Fibroblast of skin of left quadriceps (primary cell): ENCODE measurements at regions not wholly inside any gene's neighbourhood (a gene's known extent, or its start where the extent isn't known, plus 50 kb on each side); places are given as distances from the start of the nearest gene placed in this dataset.

Experiments used
- DNase-seq, 2 experiments: peaks; one replicate each; pipeline ENCODE4 v3.0.0-alpha.2; 2013; ENCODE audit warnings: low read depth in 2 of 2

DNA sequence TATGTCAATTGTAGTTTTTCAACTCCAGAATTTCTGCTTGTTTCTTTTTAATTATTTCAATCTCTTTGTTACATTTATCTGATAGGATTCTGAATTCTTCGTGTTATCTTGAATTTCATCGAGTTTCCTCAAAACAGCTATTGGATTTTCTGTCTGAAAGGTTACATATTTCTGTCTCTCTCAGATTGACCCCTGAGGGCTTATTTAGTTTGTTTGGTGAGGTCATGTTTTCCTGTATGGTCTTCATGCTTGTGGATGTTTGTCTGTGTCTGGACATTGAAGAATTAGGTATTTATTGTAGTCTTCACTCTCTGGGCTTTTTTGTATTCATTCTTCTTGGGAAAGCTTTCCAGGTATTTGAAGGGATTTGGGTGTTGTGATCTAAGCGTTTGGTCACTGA lies 85.6 kb downstream of the SNAPC1 start:
- DNase-seq, result no peak

DNA sequence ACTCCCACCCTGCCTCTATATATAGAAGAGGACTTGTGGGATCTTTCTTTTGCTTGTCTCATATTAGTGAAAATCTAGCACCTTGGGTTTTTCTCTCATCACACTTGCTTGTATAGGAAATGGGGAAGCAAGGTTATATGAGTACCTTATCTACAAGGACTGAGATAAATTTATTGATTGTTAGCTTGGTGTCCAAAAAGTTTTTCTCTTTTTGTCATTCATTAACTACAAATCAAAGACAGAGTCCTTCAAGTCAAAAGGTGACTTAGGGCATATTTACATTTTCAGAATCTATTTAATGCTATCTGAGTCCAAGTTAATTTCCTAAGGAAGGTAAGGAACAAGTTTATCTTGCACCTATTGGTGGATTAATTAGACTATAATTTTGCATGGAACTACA lies 92.7 kb downstream of the SNAPC1 start:
- no peak for DNase-seq

DNA sequence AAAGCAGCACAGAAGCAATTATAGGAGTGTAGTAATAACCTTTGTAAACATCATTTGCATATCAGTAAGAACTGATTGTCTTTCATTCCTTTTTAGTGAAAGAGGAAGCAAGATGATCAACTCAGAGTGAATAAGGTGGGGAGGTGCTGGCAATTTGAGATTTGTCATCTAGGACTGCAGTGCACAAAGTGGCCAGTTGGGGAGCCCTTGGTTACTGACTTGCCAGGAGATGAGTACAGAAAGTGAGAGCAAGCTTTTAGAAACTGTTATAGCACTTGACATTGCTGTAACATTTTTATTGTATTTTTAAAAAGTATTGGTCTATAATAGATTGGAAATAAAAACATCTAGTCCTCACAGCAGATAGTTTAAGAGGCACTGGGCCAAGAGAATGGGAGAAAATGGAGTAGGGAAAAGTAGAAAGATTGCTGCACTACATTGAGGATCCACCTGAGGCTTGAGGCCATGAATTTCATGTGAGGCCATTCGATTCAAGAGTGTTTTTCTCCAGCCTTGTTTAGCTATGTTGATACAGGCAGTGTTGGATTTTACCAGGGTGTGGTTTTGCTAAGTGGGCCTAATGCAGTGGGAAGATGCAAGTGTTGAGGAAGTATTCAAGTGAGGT lies 98.2 kb downstream of the SNAPC1 start:
- DNase-seq, result peak in 1 of 2 experiments; percentile 4

DNA sequence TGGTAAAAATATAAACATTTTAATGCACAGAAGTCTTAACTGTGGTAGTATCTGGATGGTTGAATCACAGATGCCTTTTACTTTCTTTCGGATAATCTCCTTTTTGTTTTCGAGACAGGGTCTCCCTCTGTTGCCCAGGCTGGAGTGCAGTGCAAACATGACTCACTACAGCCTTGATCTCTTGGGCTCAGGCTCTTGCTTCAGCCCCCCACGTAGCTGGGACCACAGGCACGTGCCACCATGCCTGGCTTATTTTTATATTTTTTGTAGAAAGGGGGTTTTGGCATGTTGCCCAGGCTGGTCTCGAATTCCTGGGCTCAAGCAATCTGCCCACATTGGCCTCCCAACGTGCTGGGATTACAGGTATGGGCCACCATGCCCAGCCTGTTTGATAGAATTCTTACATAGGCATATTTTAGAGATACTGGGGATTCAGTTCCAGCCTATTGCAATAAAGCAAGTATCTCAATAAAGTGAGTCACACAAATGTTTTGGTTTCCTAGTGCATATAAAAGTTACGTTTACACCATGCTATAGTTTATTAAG lies 99.2 kb downstream of the SNAPC1 start:
- DNase-seq, result no peak

DNA sequence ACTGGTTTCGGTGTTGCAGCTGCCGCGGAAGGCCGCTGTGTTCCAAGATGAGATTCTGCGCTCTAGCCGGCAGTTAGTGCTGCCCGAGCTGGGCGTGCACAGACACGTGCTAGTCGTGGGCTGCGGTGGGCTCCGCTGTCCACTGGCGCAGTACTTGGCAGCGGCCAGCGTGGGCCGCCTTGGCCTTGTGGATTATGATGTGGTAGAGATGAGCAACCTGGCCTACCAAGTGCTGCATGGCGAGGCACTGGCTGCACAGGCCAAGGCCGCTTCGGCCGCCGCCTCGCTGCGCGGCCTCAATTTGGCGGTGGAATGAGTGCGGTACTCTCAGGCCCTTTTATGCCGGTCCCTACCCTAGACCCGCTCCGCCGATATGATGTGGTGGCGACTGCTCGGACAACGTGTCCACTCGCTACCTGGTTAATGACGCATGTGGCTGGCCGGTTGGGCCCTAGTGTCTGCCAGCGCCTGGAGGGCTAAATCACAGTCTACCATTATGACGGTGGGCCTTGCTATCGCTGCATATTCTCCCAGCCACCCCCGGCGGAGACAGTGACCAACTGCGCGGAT lies 102.2 kb downstream of the SNAPC1 start:
- no peak for DNase-seq

DNA sequence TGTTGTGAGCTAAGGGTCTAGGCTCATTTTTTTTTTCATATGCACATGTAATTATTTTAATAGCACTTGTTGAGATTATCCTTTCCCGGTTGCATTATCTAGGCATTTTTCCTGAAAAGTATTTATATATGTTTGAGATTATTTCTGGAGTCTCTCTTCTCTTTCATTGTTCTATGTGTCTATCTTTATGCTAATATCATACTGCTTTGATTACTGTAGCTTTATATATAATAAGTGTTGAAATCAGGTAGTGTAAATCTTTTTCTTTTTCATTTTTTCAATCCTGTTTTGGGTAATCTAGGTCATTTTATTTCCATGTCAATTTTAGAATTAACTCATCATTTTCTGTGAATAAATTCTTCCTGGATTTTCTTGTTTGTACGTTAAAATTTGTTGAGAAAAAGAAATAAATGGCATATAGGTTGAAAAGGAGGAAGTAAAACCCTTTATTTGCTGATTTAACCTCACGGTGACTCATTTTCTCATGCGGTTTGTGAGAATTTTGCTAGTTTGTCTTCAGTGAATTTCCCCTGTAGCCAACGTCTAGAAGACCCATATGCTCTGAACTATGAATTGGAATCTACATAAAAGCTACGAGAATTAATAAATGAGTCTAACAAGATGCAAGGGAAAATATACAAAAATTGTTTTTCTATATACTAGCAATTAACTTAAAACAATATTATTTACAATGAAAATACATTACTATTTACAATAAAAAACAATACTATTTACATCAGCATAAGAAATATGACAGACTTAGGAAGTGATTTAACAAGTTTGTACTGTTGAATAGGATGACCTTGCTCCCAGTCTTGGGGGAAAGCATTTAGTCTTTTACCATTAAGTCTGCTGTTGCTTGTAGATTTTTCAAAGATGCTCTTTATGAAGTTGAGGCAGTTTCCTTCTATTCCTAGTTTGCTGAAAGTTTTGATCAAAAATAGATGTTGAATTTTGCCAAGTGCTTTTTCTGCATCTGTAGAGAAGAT lies 105.0 kb downstream of the SNAPC1 start:
- no peak for DNase-seq

DNA sequence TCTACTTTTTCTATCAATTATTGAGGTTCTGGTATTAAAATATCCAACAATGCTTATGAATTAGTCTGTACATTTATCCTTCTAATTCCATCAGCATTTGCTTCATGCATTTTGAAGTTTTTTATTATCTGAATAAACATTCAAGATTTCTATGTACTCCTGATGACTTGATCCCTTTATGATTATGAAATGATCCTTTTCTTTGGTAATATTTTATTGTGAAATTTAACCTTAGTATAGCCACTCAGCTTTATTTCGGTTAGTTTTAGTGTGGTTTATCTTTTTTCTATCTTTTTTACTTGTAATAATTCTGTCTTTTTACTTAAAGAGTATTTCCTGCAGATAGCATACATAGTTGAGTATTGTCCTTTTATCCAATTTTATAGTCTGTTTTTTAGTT lies 106.6 kb downstream of the SNAPC1 start:
- no peak for DNase-seq

DNA sequence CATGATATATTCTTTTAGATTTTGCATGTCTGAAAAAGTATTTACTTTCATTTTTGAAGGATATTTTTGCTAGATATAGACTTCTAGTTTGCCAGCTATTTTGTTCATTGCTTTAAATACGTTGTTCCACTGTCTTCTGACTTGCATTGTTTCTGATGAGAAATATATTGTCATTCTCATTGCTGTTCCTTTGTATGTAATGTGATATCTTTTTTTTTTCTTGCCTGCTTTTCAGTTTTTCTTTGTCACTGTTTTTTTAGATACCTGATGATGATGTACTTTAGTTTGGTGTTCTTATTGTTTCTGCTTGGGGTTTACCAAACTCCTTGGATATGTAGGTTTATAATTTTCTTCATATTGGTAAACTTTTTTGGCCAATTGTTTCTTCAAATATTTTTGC lies 107.9 kb downstream of the SNAPC1 start:
- DNase-seq, result no peak

DNA sequence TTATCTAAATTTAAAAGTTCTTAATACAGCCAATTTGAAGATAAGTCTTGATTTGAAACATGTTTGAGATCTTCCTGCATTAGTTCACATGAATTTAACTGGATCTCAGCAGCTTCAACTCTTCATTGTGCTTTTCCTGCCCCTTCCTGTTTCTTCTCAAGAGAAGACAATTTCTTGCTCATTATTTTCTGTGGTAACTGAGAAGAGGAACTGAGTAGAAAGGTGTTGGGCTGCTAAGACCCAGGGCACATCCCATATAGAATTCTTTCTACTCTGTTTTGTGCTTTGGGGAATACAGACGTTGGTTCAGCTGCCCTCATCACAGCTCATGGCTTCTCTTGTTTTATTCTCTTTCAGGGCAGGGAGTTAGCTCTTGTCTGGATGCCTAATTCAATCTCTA lies 110.2 kb downstream of the SNAPC1 start:
- DNase-seq, result no peak

DNA sequence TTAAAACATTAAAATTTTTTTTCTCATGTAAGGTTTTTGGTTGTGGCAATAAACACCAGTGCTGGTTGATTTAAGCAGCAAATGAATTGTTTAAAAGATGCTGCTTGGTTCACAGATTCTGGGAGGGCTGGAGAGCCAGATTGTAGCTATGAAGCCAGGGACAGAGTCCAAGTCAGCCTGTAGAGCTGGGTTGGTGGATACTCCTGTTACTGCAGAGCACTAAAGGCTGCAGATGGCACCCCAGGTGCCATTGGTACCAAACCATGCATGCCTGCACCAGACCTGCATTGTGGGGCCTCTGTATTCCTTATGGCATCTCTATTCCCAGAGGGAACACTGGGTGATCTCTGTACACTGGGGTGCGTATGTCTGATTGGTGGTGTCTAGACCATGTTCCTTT lies 113.3 kb downstream of the SNAPC1 start:
- DNase-seq, result no peak

DNA sequence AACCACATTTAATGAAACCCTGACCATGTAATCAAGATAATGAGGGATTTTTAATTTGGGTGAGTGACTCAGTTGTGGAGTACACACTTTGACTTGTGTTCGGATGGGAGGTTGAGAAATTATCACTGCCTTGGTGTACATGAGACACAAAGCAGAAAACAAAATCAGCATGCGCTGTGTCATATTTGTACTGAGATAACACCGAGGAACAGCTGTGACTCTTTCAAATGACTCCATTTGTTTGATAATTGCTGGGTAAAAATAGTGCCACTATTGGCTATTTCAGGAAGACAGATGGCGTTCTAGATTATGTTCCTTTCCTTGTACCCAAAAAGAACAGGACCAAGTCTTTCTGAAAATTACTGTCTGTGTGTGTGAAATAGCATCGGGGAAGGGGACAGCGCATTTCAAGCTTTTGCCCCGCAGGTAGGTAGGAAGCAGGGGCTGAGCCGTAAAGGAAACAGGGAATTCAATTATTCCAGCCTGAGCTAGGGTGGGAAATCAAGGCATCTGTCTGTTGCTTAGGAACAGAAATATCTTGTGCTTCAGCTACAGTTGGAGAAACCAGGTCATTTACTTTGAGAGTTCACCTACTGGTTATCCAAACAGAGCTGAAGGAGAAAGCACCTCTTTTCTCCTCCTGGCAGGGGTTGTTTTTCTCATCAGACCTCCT lies 114.3 kb downstream of the SNAPC1 start:
- DNase-seq, result no peak

DNA sequence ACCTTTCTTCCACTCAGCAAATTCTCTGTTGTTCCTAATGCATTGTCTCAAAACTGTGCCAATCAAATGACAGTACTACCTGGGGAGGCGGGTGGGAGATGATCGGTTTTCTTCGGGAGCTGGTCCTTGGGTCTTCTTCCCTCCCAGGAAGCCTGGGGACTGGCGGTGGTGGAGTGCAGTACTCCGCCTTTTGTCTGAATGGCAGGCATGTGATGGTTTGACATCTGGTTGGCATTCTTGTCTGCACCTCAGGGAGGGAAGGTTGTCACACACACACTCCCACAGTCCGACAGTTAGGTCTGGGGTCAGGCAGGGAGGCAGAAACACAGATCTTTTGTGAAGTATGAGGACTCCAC lies 114.8 kb downstream of the SNAPC1 start:
- DNase-seq, result no peak

DNA sequence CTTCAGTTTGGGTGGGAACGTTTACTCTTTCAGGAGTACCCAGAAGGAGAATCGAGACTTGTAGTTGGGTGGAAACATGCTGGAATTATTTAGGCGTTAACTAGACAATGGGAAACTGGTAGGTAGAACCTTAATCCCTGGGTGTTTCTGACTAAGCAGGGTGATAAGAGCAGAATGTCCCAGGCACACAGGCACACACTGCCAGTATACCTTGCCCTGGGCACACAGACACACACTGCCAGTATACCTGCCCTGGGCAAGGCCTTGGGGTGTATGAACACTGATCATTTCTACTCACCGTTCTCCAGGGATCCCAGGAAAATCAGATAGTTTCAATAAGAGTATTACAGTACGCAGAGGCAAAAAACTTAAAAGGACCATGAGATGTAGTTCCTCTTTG lies 115.5 kb downstream of the SNAPC1 start:
- no peak for DNase-seq

DNA sequence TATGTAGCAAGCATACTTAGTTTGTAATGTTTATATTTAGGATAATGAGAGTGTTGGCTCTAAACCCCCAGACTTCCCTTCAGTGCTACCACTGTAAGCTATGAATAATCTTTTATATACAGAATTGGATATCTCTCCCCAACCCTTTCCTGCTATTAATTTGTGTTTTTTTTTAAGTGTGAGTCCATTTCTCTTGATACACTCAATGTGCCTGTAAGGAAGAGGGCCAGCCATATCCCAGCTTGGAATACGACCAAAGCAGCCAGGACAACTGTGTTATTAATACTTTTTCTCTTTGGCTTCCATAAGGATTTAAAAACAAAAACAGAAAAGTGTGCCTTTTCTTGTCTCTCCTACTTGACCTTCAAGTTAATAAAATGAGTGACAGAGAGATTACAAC lies 116.7 kb downstream of the SNAPC1 start:
- no peak for DNase-seq

DNA sequence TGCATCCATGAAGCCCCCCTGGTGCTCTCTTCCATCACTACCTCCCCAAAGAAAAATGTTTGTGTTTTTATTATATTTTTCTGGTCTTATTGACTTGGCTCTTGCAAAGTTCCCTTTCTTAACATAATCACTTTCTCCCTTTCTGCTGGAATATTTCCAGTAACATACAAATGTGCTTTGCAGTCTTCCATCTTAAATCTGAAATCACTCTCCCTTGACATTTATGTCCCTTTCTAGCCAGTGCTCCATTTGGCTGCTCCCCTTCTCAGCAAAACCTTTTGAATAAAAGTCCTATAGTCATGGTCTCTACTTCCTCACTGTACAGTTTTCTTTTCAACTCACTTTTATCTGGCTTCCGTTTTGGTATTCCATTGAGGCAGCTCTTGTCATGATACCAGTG lies 118.8 kb downstream of the SNAPC1 start:
- no peak for DNase-seq

DNA sequence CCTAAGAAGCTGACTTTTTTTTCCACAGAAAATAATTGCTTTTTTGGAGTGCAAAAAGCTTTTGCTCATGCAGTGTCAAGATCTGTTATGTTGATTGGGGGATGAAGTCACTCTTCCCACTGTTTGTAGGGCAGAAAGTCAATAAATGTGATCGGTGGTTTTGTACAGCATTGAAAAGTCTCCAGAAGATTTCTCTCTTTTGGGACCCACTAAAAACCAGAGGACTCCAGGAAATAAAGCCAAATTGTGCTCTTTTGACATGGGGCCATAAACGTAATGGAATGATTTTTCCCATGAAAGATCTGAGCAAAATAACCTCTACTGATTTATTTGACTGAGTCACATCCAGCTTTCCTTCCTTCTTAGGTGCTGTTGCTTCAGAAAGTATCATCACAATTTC lies 122.5 kb downstream of the SNAPC1 start:
- no peak for DNase-seq

DNA sequence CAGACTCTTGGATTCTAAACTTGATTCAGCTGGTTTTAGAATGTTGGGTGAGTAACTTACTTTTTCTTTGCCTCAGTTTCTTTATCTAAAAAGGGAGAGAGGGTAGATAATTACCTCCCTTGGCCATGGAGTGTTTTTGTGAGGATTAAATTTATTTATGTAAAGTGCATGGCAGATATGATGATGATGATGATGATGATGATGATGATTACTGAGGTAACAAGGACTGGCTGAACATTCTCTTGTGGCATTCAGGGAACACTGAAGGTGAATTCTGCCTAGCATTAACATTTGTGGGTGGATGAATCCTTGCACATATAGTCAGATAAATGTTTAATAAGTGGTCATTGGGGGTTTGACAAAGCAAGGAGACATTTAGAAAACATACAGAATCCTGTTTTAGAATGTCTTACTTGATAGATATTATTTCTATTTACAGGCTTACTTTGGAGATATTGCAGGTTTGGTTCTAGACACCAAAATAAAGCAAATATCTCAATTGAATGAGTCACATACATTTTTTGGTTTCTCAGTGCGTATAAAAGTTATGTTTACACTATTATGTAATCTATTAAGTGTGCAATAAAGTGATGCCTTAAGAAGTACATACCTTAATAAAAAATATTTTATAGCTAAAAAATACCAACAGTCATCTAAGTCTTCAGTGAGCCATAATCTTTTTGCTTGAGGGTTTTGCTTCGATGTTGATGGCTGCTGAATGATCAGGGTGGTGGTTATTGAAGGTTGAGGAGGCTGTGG lies 123.2 kb downstream of the SNAPC1 start:
- DNase-seq, result no peak

DNA sequence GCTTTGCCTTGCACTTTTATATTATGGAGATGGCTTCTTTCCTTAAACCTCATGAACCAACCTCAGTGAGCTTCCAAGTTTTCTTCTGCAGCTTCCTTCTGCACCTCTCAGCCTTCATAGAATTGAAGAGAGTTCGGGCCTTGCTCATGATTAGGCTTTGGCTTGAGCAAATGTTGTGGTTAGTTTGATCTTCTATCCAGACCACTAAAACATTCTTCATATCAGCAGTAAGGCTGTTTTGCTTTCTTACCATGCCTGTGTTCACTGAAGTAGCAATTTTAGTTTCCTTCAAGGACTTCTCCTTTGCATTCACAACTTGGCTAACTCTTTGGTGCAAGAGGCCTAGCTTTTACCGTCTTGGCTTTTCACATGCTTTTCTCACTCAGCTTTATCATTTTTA lies 125.4 kb downstream of the SNAPC1 start:
- no peak for DNase-seq

DNA sequence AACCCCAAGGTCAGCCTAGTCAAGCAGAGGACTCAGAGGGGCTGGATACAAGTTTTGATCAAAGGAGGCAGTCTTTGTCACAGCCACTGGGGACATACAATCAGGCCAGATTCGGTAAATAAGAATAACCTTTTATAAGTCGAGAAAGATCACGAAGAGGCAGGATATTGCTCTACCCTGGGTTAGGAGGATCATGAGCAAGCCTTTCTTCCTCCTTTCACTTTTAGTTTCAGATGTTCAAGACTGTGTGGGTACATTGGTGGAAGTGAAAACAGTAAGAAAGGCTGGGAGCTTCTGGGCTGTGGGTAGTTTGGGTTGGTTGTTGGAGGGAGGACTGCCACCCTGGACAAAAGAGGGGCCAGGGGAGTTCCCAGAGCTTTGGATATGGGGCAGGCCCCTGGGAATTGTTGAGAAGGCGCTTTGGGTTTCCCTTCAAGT lies 127.7 kb downstream of the SNAPC1 start:
- no peak for DNase-seq

DNA sequence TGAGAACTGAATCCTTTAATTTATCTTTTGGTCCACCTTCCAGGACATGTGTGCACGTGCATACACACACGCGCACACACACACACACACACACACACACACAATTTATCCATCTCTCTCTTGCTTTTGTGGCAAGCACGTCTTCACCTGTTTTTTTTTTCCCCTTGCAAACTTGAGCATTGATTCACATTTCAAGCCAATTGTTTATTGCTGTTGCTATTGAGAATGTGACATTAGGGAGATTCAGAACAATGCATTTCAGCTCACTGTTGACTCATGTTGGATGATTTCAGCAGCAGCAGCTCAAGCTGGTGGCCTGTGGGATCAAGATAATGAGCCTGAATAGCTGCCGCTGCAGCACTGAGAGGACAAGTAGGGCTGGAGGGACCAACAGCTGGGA lies 128.9 kb downstream of the SNAPC1 start:
- no peak for DNase-seq

DNA sequence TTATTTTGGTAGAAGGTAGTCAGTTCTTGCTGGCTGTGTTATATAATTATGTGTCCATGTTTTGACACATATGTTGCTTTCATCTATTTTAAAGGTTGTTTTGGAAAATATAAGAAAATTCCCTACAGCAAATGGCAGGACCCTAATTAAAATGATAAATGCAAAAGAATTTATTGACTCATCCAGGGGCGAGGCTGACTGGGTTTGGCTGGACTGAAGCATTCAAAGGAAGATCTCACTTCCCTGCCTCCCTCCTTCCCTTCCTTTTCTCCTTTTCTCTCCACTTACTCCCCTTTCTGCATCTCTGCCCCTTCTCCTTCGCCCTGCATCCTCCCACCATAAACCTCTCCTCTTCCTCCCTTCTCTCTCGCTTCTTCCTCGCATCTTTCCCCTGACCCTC lies 129.6 kb downstream of the SNAPC1 start:
- DNase-seq, result no peak
